ENCODE measurements at regions not wholly inside any gene's neighbourhood (a gene's known extent, or its start where the extent isn't known, plus 50 kb on each side); places are given as distances from the start of the nearest gene placed in this dataset.

DNA sequence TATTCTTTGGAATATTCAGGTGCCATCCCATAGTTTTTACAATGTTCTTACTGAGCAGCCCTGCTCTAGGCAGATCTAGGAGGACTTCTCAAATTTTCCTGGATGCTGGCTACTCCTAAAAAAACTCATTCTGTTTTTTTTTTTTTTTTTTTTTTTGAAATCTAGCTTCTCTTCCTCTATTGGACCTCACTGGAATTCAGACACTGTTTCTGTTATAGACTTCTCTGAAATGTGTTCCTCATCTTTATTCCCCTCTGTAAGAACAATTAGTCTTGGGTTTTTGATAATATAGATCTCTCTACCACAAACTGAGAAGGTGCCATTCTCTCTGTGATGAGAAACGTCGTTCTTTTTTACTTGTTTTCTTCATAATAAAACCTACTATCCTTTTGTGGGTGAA lies 115.3 kb upstream of the CCND2 start:
- no peak for ATAC-seq
- in situ Hi-C loops (cut with HindIII; ENCODE audit: extremely low pct_ligation_motif_present, low pct_unique_long_range_greater_than_20kb): no loop called here
- 71% methylated on average over 2 of the region's 2 CpGs for WGBS (ENCODE audit: low lambda C conversion rate)
- TF ChIP-seq NR2F6 (IDR thresholded peaks at IDR 0.05) (no peak), NR2F6 (CRISPR knock-in tag; IDR thresholded peaks at IDR 0.05) (no peak), MEIS2 (CRISPR knock-in tag; IDR thresholded peaks at IDR 0.05) (no peak), ZNF543 (CRISPR knock-in tag; IDR thresholded peaks at IDR 0.05) (no peak), PTBP1 (IDR thresholded peaks at IDR 0.05; ENCODE audit: low read depth, low read length, poor library complexity, severe bottlenecking) (no peak), MAZ (IDR thresholded peaks at IDR 0.05; ENCODE audit: borderline replicate concordance, low read depth, low read length) (no peak), MAZ (CRISPR knock-in tag; IDR thresholded peaks at IDR 0.05; ENCODE audit: low read depth) (no peak), CBX5 (CRISPR knock-in tag; IDR thresholded peaks at IDR 0.05; ENCODE audit: borderline replicate concordance) (no peak), RFX1 (IDR thresholded peaks at IDR 0.05) (no peak), TP53 (CRISPR knock-in tag; conservative IDR thresholded peaks at IDR 0.05) (no peak), MYC (CRISPR knock-in tag; IDR thresholded peaks at IDR 0.05; ENCODE audit: borderline replicate concordance) (no peak), BORCS8-MEF2B (CRISPR knock-in tag; IDR thresholded peaks at IDR 0.05) (no peak), AKAP8 (CRISPR knock-in tag; IDR thresholded peaks at IDR 0.05) (no peak), ZNF138 (CRISPR knock-in tag; IDR thresholded peaks at IDR 0.05; ENCODE audit: low read depth) (no peak), ZNF547 (CRISPR knock-in tag; IDR thresholded peaks at IDR 0.05) (no peak), ZNF326 (CRISPR knock-in tag; IDR thresholded peaks at IDR 0.05; ENCODE audit: borderline replicate concordance) (no peak), MTA1 (CRISPR knock-in tag; IDR thresholded peaks at IDR 0.05; ENCODE audit: borderline replicate concordance) (no peak)
- TF ChIP-seq, protein P1, sequence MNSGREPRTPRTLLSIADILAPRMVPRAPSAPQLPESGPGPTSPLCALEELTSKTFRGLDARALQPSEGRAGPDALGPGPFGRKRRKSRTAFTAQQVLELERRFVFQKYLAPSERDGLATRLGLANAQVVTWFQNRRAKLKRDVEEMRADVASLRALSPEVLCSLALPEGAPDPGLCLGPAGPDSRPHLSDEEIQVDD (CRISPR knock-in tag; IDR thresholded peaks at IDR 0.05; ENCODE audit: borderline replicate concordance): no peak
- TF ChIP-seq, protein P2, sequence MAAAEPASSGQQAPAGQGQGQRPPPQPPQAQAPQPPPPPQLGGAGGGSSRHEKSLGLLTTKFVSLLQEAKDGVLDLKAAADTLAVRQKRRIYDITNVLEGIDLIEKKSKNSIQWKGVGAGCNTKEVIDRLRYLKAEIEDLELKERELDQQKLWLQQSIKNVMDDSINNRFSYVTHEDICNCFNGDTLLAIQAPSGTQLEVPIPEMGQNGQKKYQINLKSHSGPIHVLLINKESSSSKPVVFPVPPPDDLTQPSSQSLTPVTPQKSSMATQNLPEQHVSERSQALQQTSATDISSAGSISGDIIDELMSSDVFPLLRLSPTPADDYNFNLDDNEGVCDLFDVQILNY (CRISPR knock-in tag; conservative IDR thresholded peaks at IDR 0.05): no peak
- TF ChIP-seq, protein P3, sequence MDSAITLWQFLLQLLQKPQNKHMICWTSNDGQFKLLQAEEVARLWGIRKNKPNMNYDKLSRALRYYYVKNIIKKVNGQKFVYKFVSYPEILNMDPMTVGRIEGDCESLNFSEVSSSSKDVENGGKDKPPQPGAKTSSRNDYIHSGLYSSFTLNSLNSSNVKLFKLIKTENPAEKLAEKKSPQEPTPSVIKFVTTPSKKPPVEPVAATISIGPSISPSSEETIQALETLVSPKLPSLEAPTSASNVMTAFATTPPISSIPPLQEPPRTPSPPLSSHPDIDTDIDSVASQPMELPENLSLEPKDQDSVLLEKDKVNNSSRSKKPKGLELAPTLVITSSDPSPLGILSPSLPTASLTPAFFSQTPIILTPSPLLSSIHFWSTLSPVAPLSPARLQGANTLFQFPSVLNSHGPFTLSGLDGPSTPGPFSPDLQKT (CRISPR knock-in tag; IDR thresholded peaks at IDR 0.05; ENCODE audit: borderline replicate concordance): no peak

More for the DNA sequence above, 115.3 kb upstream of the CCND2 start:
- no TSS peak for BruUV-seq (replicated peaks)
- Histone ChIP-seq H3K79me2 (ENCODE audit: insufficient read depth, low read length) (no peaks in the 10 kb centered on the region), H3K4me1 (ENCODE audit: insufficient read depth, low read length) (no peaks in the 10 kb centered on the region), H3K27me3 (ENCODE audit: control insufficient read depth in 1 of 2, insufficient read depth in 2 of 2, low read length in 2 of 2) (no peaks in the 10 kb centered on the region), H3K4me2 (ENCODE audit: low read depth, low read length) (no peak overlapping the region), H3K9ac (ENCODE audit: insufficient read depth, low read depth, low read length) (no peak overlapping the region), H2AFZ (ENCODE audit: low read length) (no peak overlapping the region), H3K4me3 (replicated peaks in 1 of 3; ENCODE audit: insufficient read depth in 1 of 3, low read depth in 2 of 3, low read length in 3 of 3) (no peak overlapping the region), H3K36me3 (replicated peaks in 1 of 2; ENCODE audit: control insufficient read depth in 1 of 2, insufficient read depth in 2 of 2, low read length in 2 of 2) (no peaks in the 10 kb centered on the region), H3K27ac (ENCODE audit: extremely low read length, insufficient read depth, low read length) (no peak overlapping the region), H4K20me1 (ENCODE audit: insufficient read depth, low read length) (no peaks in the 10 kb centered on the region), H3K9me3 (ENCODE audit: low read length) (no peaks in the 10 kb centered on the region)
- CTCF ChIA-PET (ENCODE audit: low intra/inter-chr PET ratio, low total read pairs): no interaction called here
- FAIRE-seq: no peak
- POLR2A ChIA-PET: no interaction called here
- intact Hi-C loops (cut with micrococcal nuclease; ENCODE audit: unreplicated experiment): no loop called here
- DNase-seq (ENCODE audit: low spot score): no peak
